ENCODE measurements at regions not wholly inside any gene's neighbourhood (a gene's known extent, or its start where the extent isn't known, plus 50 kb on each side); places are given as distances from the start of the nearest gene placed in this dataset.

GRCh38 chr12:130011611-130012385 lies 108.0 kb upstream of the TMEM132D start:
- H2BK120ac ChIP-seq (ENCODE audit: low read depth, low read length) = no peak overlapping the region
- H3K4me3 ChIP-seq (ENCODE audit: insufficient read depth in 1 of 2, low read depth in 1 of 2, low read length in 2 of 2) = no peak overlapping the region
- peaks cover 3% of the 10 kb centered on the region for H3K4me1 ChIP-seq (ENCODE audit: control insufficient read depth, insufficient read depth, low read depth, low read length)
- no peak overlapping the region for H3K9ac ChIP-seq (ENCODE audit: low read length)
- H2AFZ ChIP-seq (ENCODE audit: low read depth, low read length) = no peak overlapping the region
- no peak overlapping the region for H3K23ac ChIP-seq (ENCODE audit: low read length in 2 of 2)
- no peaks in the 10 kb centered on the region for H3K79me1 ChIP-seq (replicated peaks; ENCODE audit: low read length, poor library complexity, severe bottlenecking)
- no peak overlapping the region for H3K4ac ChIP-seq (ENCODE audit: low read depth in 1 of 2, low read length in 2 of 2)
- H3K36me3 ChIP-seq (ENCODE audit: control insufficient read depth in 1 of 2, insufficient read depth in 2 of 2, low read depth in 1 of 2, low read length in 2 of 2) = no peaks in the 10 kb centered on the region
- H4K8ac ChIP-seq (ENCODE audit: low read length) = no peak overlapping the region
- H3K27me3 ChIP-seq (ENCODE audit: control insufficient read depth in 1 of 2, insufficient read depth in 1 of 2, low read length in 2 of 2) = peaks cover 0 to 34% of the 10 kb centered on the region in 2 experiments
- no peak overlapping the region for H3K4me2 ChIP-seq (ENCODE audit: low read length, poor library complexity, severe bottlenecking)
- no peak for DNase-seq
- no peak overlapping the region for H3K14ac ChIP-seq (ENCODE audit: low read length in 2 of 2)
- no peak overlapping the region for H3K27ac ChIP-seq (ENCODE audit: low read length, poor library complexity, severe bottlenecking)
- no peak overlapping the region for H2BK15ac ChIP-seq (ENCODE audit: low read depth, poor library complexity, severe bottlenecking)
- no peak overlapping the region for H2BK5ac ChIP-seq (ENCODE audit: low read depth, low read length, poor library complexity, severe bottlenecking)
- 71% methylated on average over 12 of the region's 13 CpGs for WGBS
- no peak overlapping the region for H3K18ac ChIP-seq (ENCODE audit: low read depth in 1 of 2, low read length in 2 of 2)
- H3K9me3 ChIP-seq (ENCODE audit: control insufficient read depth, low read length) = no peaks in the 10 kb centered on the region
- H2AK5ac ChIP-seq (ENCODE audit: low read length, severe bottlenecking) = no peak overlapping the region
- no peak overlapping the region for H2BK12ac ChIP-seq (ENCODE audit: low read length in 2 of 2)
- H4K91ac ChIP-seq (ENCODE audit: low read length) = no peak overlapping the region

DNA sequence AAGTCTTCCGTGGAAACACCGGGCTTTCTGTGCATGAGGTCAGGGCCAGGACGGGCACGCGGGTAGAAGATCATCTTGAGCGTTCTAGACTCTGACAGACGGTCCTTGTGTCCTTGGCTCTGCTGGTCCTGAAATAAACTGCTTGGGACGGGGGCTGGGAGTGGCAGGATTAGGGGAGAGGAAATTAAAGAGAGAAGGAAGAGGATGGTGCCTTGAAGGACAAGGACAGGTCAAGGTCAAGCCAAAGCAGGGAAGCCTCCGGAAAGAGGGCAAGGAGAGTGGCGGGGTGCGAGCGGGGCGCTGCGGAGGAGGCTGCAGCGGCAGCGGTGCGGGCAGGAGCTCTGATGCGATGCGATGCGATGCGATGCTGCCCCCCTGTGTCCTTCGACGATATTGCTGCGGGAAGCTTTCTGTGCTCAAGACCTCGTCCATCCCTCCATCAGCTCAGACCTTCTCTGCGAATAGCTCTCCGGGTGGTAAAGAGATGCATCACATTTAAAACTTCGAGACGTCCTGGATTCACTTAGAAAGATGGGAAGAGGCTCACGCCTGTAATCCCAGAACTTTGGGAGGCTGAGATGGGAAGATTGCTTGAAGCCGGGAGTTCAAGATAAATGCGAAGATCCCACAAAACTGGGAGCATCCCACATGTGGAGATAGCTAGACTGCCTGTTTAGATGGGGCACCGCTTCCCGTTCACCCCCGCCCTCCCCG lies 110.1 kb upstream of the TMEM132D start:
- H3K18ac ChIP-seq (ENCODE audit: low read depth in 1 of 2, low read length in 2 of 2) = no peak overlapping the region
- H3K23ac ChIP-seq (ENCODE audit: low read length in 2 of 2) = no peak overlapping the region
- WGBS = 23% methylated on average over 35 of the region's 36 CpGs
- no peak overlapping the region for H3K27ac ChIP-seq (ENCODE audit: low read length, poor library complexity, severe bottlenecking)
- H3K4me2 ChIP-seq (ENCODE audit: low read length, poor library complexity, severe bottlenecking) = no peak overlapping the region
- no peak overlapping the region for H3K4ac ChIP-seq (ENCODE audit: low read depth in 1 of 2, low read length in 2 of 2)
- H3K27me3 ChIP-seq (ENCODE audit: control insufficient read depth in 1 of 2, insufficient read depth in 1 of 2, low read length in 2 of 2) = peaks cover 0 to 34% of the 10 kb centered on the region in 2 experiments
- H2BK5ac ChIP-seq (ENCODE audit: low read depth, low read length, poor library complexity, severe bottlenecking) = no peak overlapping the region
- H2AK5ac ChIP-seq (ENCODE audit: low read length, severe bottlenecking) = no peak overlapping the region
- no peaks in the 10 kb centered on the region for H3K36me3 ChIP-seq (ENCODE audit: control insufficient read depth in 1 of 2, insufficient read depth in 2 of 2, low read depth in 1 of 2, low read length in 2 of 2)
- H3K9me3 ChIP-seq (ENCODE audit: control insufficient read depth, low read length) = no peaks in the 10 kb centered on the region
- no peak overlapping the region for H4K91ac ChIP-seq (ENCODE audit: low read length)
- no peak overlapping the region for H4K8ac ChIP-seq (ENCODE audit: low read length)
- H3K4me1 ChIP-seq (ENCODE audit: control insufficient read depth, insufficient read depth, low read depth, low read length) = peaks cover 3% of the 10 kb centered on the region
- DNase-seq = no peak
- no peak overlapping the region for H2BK15ac ChIP-seq (ENCODE audit: low read depth, poor library complexity, severe bottlenecking)
- no peak overlapping the region for H3K14ac ChIP-seq (ENCODE audit: low read length in 2 of 2)
- H3K9ac ChIP-seq (ENCODE audit: low read length) = no peak overlapping the region
- no peak overlapping the region for H2BK120ac ChIP-seq (ENCODE audit: low read depth, low read length)
- no peak overlapping the region for H2BK12ac ChIP-seq (ENCODE audit: low read length in 2 of 2)
- no peaks in the 10 kb centered on the region for H3K79me1 ChIP-seq (replicated peaks; ENCODE audit: low read length, poor library complexity, severe bottlenecking)
- no peak overlapping the region for H2AFZ ChIP-seq (ENCODE audit: low read depth, low read length)
- H3K4me3 ChIP-seq (ENCODE audit: insufficient read depth in 1 of 2, low read depth in 1 of 2, low read length in 2 of 2) = no peak overlapping the region

GRCh38 chr12:130014485-130014807 lies 110.6 kb upstream of the TMEM132D start:
- no peak overlapping the region for H3K4ac ChIP-seq (ENCODE audit: low read depth in 1 of 2, low read length in 2 of 2)
- H3K9me3 ChIP-seq (ENCODE audit: control insufficient read depth, low read length) = no peaks in the 10 kb centered on the region
- peaks cover 3% of the 10 kb centered on the region for H3K4me1 ChIP-seq (ENCODE audit: control insufficient read depth, insufficient read depth, low read depth, low read length)
- no peak overlapping the region for H3K27ac ChIP-seq (ENCODE audit: low read length, poor library complexity, severe bottlenecking)
- H4K8ac ChIP-seq (ENCODE audit: low read length) = no peak overlapping the region
- no peak overlapping the region for H2BK15ac ChIP-seq (ENCODE audit: low read depth, poor library complexity, severe bottlenecking)
- no peak overlapping the region for H2AFZ ChIP-seq (ENCODE audit: low read depth, low read length)
- peaks cover 0 to 34% of the 10 kb centered on the region in 2 experiments for H3K27me3 ChIP-seq (ENCODE audit: control insufficient read depth in 1 of 2, insufficient read depth in 1 of 2, low read length in 2 of 2)
- H3K4me2 ChIP-seq (ENCODE audit: low read length, poor library complexity, severe bottlenecking) = no peak overlapping the region
- no peak overlapping the region for H3K18ac ChIP-seq (ENCODE audit: low read depth in 1 of 2, low read length in 2 of 2)
- H3K9ac ChIP-seq (ENCODE audit: low read length) = no peak overlapping the region
- no peak overlapping the region for H4K91ac ChIP-seq (ENCODE audit: low read length)
- 12% methylated on average over 11 of the region's 11 CpGs for WGBS
- H2BK12ac ChIP-seq (ENCODE audit: low read length in 2 of 2) = no peak overlapping the region
- no peak overlapping the region for H2AK5ac ChIP-seq (ENCODE audit: low read length, severe bottlenecking)
- no peak for DNase-seq
- no peak overlapping the region for H3K14ac ChIP-seq (ENCODE audit: low read length in 2 of 2)
- no peak overlapping the region for H2BK120ac ChIP-seq (ENCODE audit: low read depth, low read length)
- H3K4me3 ChIP-seq (ENCODE audit: insufficient read depth in 1 of 2, low read depth in 1 of 2, low read length in 2 of 2) = no peak overlapping the region
- no peak overlapping the region for H3K23ac ChIP-seq (ENCODE audit: low read length in 2 of 2)
- H3K36me3 ChIP-seq (ENCODE audit: control insufficient read depth in 1 of 2, insufficient read depth in 2 of 2, low read depth in 1 of 2, low read length in 2 of 2) = no peaks in the 10 kb centered on the region
- no peak overlapping the region for H2BK5ac ChIP-seq (ENCODE audit: low read depth, low read length, poor library complexity, severe bottlenecking)
- no peaks in the 10 kb centered on the region for H3K79me1 ChIP-seq (replicated peaks; ENCODE audit: low read length, poor library complexity, severe bottlenecking)

DNA sequence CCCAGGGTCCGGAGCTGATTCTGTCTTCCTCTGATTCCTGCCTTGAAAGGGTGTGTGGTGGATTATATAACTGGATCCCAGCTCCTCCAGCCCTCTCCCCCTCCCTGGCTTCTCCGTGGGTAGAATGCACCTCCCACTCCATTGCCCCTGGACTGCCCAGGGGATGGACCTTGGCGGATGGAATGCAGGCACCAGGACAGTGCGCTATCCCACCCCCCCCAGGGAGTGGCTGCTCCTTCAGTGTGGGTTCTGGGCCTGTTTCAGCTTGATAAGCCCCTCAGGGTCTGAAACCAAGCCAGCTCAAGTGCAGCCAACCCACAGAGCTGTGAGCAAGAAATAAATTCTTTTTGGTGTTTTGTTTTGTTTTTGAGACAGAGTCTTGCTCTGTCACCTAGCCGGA lies 112.4 kb upstream of the TMEM132D start:
- H4K8ac ChIP-seq (ENCODE audit: low read length) = no peak overlapping the region
- H3K4me2 ChIP-seq (ENCODE audit: low read length, poor library complexity, severe bottlenecking) = no peak overlapping the region
- DNase-seq = no peak
- no peak overlapping the region for H3K23ac ChIP-seq (ENCODE audit: low read length in 2 of 2)
- 84% methylated on average over 5 of the region's 5 CpGs for WGBS
- peaks cover 0 to 33% of the 10 kb centered on the region in 2 experiments for H3K27me3 ChIP-seq (ENCODE audit: control insufficient read depth in 1 of 2, insufficient read depth in 1 of 2, low read length in 2 of 2)
- H2BK5ac ChIP-seq (ENCODE audit: low read depth, low read length, poor library complexity, severe bottlenecking) = no peak overlapping the region
- H3K4me1 ChIP-seq (ENCODE audit: control insufficient read depth, insufficient read depth, low read depth, low read length) = peaks cover 3% of the 10 kb centered on the region
- no peak overlapping the region for H2AK5ac ChIP-seq (ENCODE audit: low read length, severe bottlenecking)
- no peak overlapping the region for H3K14ac ChIP-seq (ENCODE audit: low read length in 2 of 2)
- H3K79me1 ChIP-seq (replicated peaks; ENCODE audit: low read length, poor library complexity, severe bottlenecking) = no peaks in the 10 kb centered on the region
- no peak overlapping the region for H3K9ac ChIP-seq (ENCODE audit: low read length)
- H3K9me3 ChIP-seq (ENCODE audit: control insufficient read depth, low read length) = no peaks in the 10 kb centered on the region
- no peak overlapping the region for H2BK15ac ChIP-seq (ENCODE audit: low read depth, poor library complexity, severe bottlenecking)
- no peak overlapping the region for H3K18ac ChIP-seq (ENCODE audit: low read depth in 1 of 2, low read length in 2 of 2)
- no peak overlapping the region for H3K4ac ChIP-seq (ENCODE audit: low read depth in 1 of 2, low read length in 2 of 2)
- H3K36me3 ChIP-seq (ENCODE audit: control insufficient read depth in 1 of 2, insufficient read depth in 2 of 2, low read depth in 1 of 2, low read length in 2 of 2) = no peaks in the 10 kb centered on the region
- H2BK120ac ChIP-seq (ENCODE audit: low read depth, low read length) = no peak overlapping the region
- no peak overlapping the region for H2BK12ac ChIP-seq (ENCODE audit: low read length in 2 of 2)
- H4K91ac ChIP-seq (ENCODE audit: low read length) = no peak overlapping the region
- H2AFZ ChIP-seq (ENCODE audit: low read depth, low read length) = no peak overlapping the region
- no peak overlapping the region for H3K27ac ChIP-seq (ENCODE audit: low read length, poor library complexity, severe bottlenecking)
- H3K4me3 ChIP-seq (ENCODE audit: insufficient read depth in 1 of 2, low read depth in 1 of 2, low read length in 2 of 2) = no peak overlapping the region

All from mesenchymal stem cell (in vitro differentiated cells and primary cell).